Gastroesophageal sphincter (tissue), 3 donors: ENCODE measurements at regions not wholly inside any gene's neighbourhood (a gene's known extent, or its start where the extent isn't known, plus 50 kb on each side); places are given as distances from the start of the nearest gene placed in this dataset.

ENCODE experiments used
- CTCF ChIP-seq, 4 experiments: fragments of 200-600 bp in 2 of 4; fragments of 450-650 bp in 2 of 4; sonication (generic) in 1 of 4; IDR thresholded peaks; one replicate each; pipeline ENCODE4 v1.5.1; 2017 to 2019; ENCODE audit warnings: antibody characterized with exemption in 4 of 4, mild to moderate bottlenecking in 2 of 4, moderate library complexity in 2 of 4
- POLR2A ChIP-seq, 2 donors: fragments of 450-650 bp; IDR thresholded peaks; one replicate each; pipeline ENCODE4 v1.6.1; 2017; ENCODE audit warnings: antibody characterized with exemption in 2 of 2, mild to moderate bottlenecking in 2 of 2, moderate library complexity in 1 of 2
- POLR2AphosphoS5 ChIP-seq: sonication (generic); formaldehyde crosslinking; IDR thresholded peaks from one replicate; pipeline ENCODE4 v1.6.1; 2017; ENCODE audit warnings: antibody characterized with exemption

GRCh38 chr3:17861476-17861875, 119.0 kb upstream of the TBC1D5 start:
- TF ChIP-seq CTCF (IDR thresholded peaks at IDR 0.05) (no peak), POLR2AphosphoS5 (no peak), POLR2A (IDR thresholded peaks at IDR 0.05) (no peak)
